ENCODE measurements at regions not wholly inside any gene's neighbourhood (a gene's known extent, or its start where the extent isn't known, plus 50 kb on each side); places are given as distances from the start of the nearest gene placed in this dataset.
A peak's percentile ranks its signal among the peaks of the same experiment; 100 is the strongest.

DNA sequence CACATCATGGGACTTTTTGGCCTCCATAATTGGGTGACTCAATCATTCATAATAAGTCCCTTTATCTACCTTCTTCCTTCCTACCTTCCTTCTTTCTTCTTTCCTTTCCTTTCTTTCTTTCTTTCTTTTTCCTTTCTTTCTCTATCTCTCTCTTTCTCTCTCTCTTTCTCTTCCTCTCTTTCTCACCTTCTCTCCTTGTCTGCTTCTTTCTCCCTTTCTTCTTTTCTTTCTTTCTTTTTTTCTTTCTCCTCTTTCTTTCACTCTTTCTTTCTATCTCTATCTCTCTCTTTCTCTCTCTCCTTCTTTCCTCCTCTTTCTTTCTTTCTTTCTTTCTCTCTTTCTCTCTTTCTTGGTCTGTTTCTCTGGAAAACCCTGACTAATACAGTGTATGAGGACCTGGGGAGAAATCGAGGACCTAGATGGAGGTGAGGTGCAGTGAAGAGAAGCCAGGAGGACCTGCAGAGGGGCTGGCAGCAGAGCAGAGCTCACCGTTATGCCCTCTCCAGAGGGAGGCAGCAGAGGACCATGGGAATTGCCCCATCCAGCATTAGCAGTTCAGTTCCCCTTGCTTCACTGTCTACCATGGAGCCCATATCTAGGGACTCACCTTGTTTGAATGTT lies 52.7 kb upstream of the BTRC start:
- intact Hi-C loops (cut with micrococcal nuclease), result loop anchor here (1.0 to 2.0 kb wide), 2 partner anchors 141 to 270 kb away; no protein-coding TSS in a partner anchor
- DNase-seq (ENCODE audit: low read depth, low spot score), result peak; percentile 63
- H3K27me3 ChIP-seq (ENCODE audit: insufficient read depth, low read length), result no peaks in the 10 kb centered on the region

More for the DNA sequence above, 52.7 kb upstream of the BTRC start:
- Histone ChIP-seq H3K9ac (ENCODE audit: low read length) (no peak overlapping the region), H3K4me3 (replicated peaks in 1 of 2; ENCODE audit: low read depth in 1 of 2, low read length in 2 of 2) (no peak overlapping the region), H3K9me2 (ENCODE audit: insufficient read depth) (no peaks in the 10 kb centered on the region), H3K36me3 (ENCODE audit: control insufficient read depth in 1 of 2, insufficient read depth in 2 of 2, low read length in 2 of 2) (no peaks in the 10 kb centered on the region), H4K20me1 (ENCODE audit: insufficient read depth) (no peaks in the 10 kb centered on the region), H3K9me3 (ENCODE audit: control insufficient read depth in 1 of 2, insufficient read depth in 1 of 2, low read depth in 1 of 2, low read length in 2 of 2) (no peaks in the 10 kb centered on the region), H3K4me1 (ENCODE audit: control insufficient read depth in 1 of 2, insufficient read depth in 2 of 2, low read length in 2 of 2) (peaks cover 0 to 5% of the 10 kb centered on the region in 2 experiments; a peak in 3 of 4 replicates), H3K27ac (ENCODE audit: low read depth, low read length) (no peak overlapping the region), H3K79me2 (ENCODE audit: insufficient read depth, low read length) (no peaks in the 10 kb centered on the region), H3K4me2 (ENCODE audit: low read length) (no peak overlapping the region), H2AFZ (ENCODE audit: low read depth, low read length, poor library complexity, severe bottlenecking) (no peak overlapping the region)
- BruUV-seq (replicated peaks), result no TSS peak
- peak; percentile 79 for ATAC-seq
- RAD21 ChIA-PET (ENCODE audit: low non-redundant PET in 1 of 2, low total read pairs in 2 of 2, uncharacterized antibody in 2 of 2, unreplicated experiment in 2 of 2), result interaction anchor here (0.6 to 2.0 kb wide), 11 partner anchors 13 to 270 kb away, joined by 3 to 15 read pairs (median 7); no protein-coding TSS in a partner anchor
- POLR2A ChIA-PET, result interaction anchor here (0.5 to 1.4 kb wide), 4 partner anchors 139 to 269 kb away, joined by 3 to 5 read pairs (median 3); no protein-coding TSS in a partner anchor
- CTCF ChIA-PET, result interaction anchor here (0.6 to 10.8 kb wide), 14 partner anchors 9 to 538 kb away, joined by 3 to 182 read pairs (median 4); no protein-coding TSS in a partner anchor
- TF ChIP-seq, protein P1, sequence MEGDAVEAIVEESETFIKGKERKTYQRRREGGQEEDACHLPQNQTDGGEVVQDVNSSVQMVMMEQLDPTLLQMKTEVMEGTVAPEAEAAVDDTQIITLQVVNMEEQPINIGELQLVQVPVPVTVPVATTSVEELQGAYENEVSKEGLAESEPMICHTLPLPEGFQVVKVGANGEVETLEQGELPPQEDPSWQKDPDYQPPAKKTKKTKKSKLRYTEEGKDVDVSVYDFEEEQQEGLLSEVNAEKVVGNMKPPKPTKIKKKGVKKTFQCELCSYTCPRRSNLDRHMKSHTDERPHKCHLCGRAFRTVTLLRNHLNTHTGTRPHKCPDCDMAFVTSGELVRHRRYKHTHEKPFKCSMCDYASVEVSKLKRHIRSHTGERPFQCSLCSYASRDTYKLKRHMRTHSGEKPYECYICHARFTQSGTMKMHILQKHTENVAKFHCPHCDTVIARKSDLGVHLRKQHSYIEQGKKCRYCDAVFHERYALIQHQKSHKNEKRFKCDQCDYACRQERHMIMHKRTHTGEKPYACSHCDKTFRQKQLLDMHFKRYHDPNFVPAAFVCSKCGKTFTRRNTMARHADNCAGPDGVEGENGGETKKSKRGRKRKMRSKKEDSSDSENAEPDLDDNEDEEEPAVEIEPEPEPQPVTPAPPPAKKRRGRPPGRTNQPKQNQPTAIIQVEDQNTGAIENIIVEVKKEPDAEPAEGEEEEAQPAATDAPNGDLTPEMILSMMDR (IDR thresholded peaks at IDR 0.05 in 2 of 3, conservative IDR thresholded peaks at IDR 0.05 in 1 of 3; ENCODE audit: borderline replicate concordance in 1 of 3, insufficient read depth in 1 of 3, low read depth in 2 of 3, low read length in 2 of 3), result peak; percentile 83 to 92 (median 84)
- TF ChIP-seq RAD21 (IDR thresholded peaks at IDR 0.05; ENCODE audit: low read depth) (peak; percentile 96), MAX (IDR thresholded peaks at IDR 0.05) (no peak), YY1 (IDR thresholded peaks at IDR 0.05; ENCODE audit: extremely low read depth, insufficient replicate concordance, low read depth, low read length) (peak; percentile 39), TCF7L2 (IDR thresholded peaks at IDR 0.05; ENCODE audit: borderline replicate concordance, extremely low read depth, insufficient read depth, insufficient read length) (no peak)
